ENCODE measurements at regions not wholly inside any gene's neighbourhood (a gene's known extent, or its start where the extent isn't known, plus 50 kb on each side); places are given as distances from the start of the nearest gene placed in this dataset.

DNA sequence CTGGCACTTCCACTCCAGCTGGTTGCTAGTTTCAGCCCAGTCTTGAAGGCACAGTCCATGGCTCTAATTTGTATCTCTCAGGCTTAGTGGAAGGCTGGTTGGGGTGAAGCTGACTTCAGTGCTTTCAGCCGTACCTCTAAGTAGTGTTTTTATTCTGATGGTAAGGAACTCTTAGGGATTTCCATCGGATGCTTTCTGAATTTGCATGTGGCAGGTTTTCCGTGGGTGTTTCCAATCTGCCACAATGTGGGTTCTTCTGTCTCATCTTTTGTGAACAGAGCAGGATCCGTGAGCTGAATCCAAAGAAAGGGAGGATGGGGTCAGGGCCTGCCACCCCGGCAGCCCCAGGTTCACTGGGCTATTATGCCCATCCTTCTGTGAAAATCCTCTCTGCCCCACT, 607.9 kb upstream of the MKI67 start:
- H3K79me2 ChIP-seq (ENCODE audit: low read length): no peaks in the 10 kb centered on the region
- no peak overlapping the region for H3K27ac ChIP-seq (ENCODE audit: low read length)
- H3K9me3 ChIP-seq (ENCODE audit: insufficient read depth, low read length): no peaks in the 10 kb centered on the region
- H3K27me3 ChIP-seq (ENCODE audit: low read depth, low read length): no peaks in the 10 kb centered on the region
- no peak overlapping the region for H3K4me3 ChIP-seq (ENCODE audit: low read length)
- no peaks in the 10 kb centered on the region for H3K36me3 ChIP-seq (replicated peaks; ENCODE audit: low read depth, low read length)
- H4K20me1 ChIP-seq (ENCODE audit: insufficient read depth, low read length): no peaks in the 10 kb centered on the region
- no peaks in the 10 kb centered on the region for H3K4me1 ChIP-seq (ENCODE audit: low read length)
- H2AFZ ChIP-seq (ENCODE audit: low read depth, low read length): no peak overlapping the region
- TF ChIP-seq, protein P1, sequence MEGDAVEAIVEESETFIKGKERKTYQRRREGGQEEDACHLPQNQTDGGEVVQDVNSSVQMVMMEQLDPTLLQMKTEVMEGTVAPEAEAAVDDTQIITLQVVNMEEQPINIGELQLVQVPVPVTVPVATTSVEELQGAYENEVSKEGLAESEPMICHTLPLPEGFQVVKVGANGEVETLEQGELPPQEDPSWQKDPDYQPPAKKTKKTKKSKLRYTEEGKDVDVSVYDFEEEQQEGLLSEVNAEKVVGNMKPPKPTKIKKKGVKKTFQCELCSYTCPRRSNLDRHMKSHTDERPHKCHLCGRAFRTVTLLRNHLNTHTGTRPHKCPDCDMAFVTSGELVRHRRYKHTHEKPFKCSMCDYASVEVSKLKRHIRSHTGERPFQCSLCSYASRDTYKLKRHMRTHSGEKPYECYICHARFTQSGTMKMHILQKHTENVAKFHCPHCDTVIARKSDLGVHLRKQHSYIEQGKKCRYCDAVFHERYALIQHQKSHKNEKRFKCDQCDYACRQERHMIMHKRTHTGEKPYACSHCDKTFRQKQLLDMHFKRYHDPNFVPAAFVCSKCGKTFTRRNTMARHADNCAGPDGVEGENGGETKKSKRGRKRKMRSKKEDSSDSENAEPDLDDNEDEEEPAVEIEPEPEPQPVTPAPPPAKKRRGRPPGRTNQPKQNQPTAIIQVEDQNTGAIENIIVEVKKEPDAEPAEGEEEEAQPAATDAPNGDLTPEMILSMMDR (IDR thresholded peaks at IDR 0.05; ENCODE audit: low read depth, low read length): no peak
- no peak for TF ChIP-seq EZH2phosphoT487 (IDR thresholded peaks at IDR 0.05; ENCODE audit: low read depth)
- no peak overlapping the region for H3K9ac ChIP-seq (ENCODE audit: low read length)
- H3K4me2 ChIP-seq (ENCODE audit: low read length): no peak overlapping the region

DNA sequence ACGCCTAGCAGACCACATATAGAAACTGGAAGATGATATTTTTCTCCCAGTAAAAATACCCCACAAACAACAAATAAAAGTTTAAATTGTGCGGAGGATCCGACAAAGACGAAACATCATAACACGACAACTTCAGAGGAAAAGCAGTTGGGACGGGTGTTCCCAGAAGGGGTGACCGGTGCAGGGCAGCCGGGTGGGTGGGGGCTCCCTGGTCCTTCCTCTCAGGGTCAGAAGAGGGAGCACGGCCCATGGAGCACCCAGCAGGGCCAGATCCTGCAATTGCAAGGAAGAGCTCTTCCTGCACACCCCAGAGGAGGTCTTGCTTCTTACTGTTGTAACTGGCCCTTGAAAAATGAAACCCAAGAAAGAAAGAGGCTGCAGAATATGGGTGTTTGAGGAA, 608.5 kb upstream of the MKI67 start:
- TF ChIP-seq, protein P1 (IDR thresholded peaks at IDR 0.05; ENCODE audit: low read depth, low read length): no peak
- TF ChIP-seq EZH2phosphoT487 (IDR thresholded peaks at IDR 0.05; ENCODE audit: low read depth): no peak
- H4K20me1 ChIP-seq (ENCODE audit: insufficient read depth, low read length): no peaks in the 10 kb centered on the region
- no peak overlapping the region for H3K4me2 ChIP-seq (ENCODE audit: low read length)
- H2AFZ ChIP-seq (ENCODE audit: low read depth, low read length): no peak overlapping the region
- H3K9me3 ChIP-seq (ENCODE audit: insufficient read depth, low read length): no peaks in the 10 kb centered on the region
- H3K27me3 ChIP-seq (ENCODE audit: low read depth, low read length): no peaks in the 10 kb centered on the region
- no peak overlapping the region for H3K9ac ChIP-seq (ENCODE audit: low read length)
- no peaks in the 10 kb centered on the region for H3K36me3 ChIP-seq (replicated peaks; ENCODE audit: low read depth, low read length)
- H3K79me2 ChIP-seq (ENCODE audit: low read length): no peaks in the 10 kb centered on the region
- H3K4me1 ChIP-seq (ENCODE audit: low read length): no peaks in the 10 kb centered on the region
- H3K4me3 ChIP-seq (ENCODE audit: low read length): no peak overlapping the region
- no peak overlapping the region for H3K27ac ChIP-seq (ENCODE audit: low read length)

GRCh38 chr10:128735996-128736395, 609.8 kb upstream of the MKI67 start:
- H3K9ac ChIP-seq (ENCODE audit: low read length): no peak overlapping the region
- H3K9me3 ChIP-seq (ENCODE audit: insufficient read depth, low read length): no peaks in the 10 kb centered on the region
- no peak overlapping the region for H3K27ac ChIP-seq (ENCODE audit: low read length)
- no peak overlapping the region for H2AFZ ChIP-seq (ENCODE audit: low read depth, low read length)
- no peaks in the 10 kb centered on the region for H3K4me1 ChIP-seq (ENCODE audit: low read length)
- no peaks in the 10 kb centered on the region for H3K36me3 ChIP-seq (replicated peaks; ENCODE audit: low read depth, low read length)
- no peaks in the 10 kb centered on the region for H3K27me3 ChIP-seq (ENCODE audit: low read depth, low read length)
- H3K4me3 ChIP-seq (ENCODE audit: low read length): no peak overlapping the region
- TF ChIP-seq, protein P1 (IDR thresholded peaks at IDR 0.05; ENCODE audit: low read depth, low read length): no peak
- TF ChIP-seq EZH2phosphoT487 (IDR thresholded peaks at IDR 0.05; ENCODE audit: low read depth): no peak
- H4K20me1 ChIP-seq (ENCODE audit: insufficient read depth, low read length): no peaks in the 10 kb centered on the region
- no peaks in the 10 kb centered on the region for H3K79me2 ChIP-seq (ENCODE audit: low read length)
- no peak overlapping the region for H3K4me2 ChIP-seq (ENCODE audit: low read length)

- no peaks in the 10 kb centered on the region for H3K27me3 ChIP-seq (ENCODE audit: low read depth, low read length)
- H3K9me3 ChIP-seq (ENCODE audit: insufficient read depth, low read length): no peaks in the 10 kb centered on the region
- no peaks in the 10 kb centered on the region for H3K4me1 ChIP-seq (ENCODE audit: low read length)
- no peak overlapping the region for H3K4me3 ChIP-seq (ENCODE audit: low read length)
- no peak for TF ChIP-seq EZH2phosphoT487 (IDR thresholded peaks at IDR 0.05; ENCODE audit: low read depth)
- TF ChIP-seq, protein P1 (IDR thresholded peaks at IDR 0.05; ENCODE audit: low read depth, low read length): no peak
- no peak overlapping the region for H3K4me2 ChIP-seq (ENCODE audit: low read length)
- H3K36me3 ChIP-seq (replicated peaks; ENCODE audit: low read depth, low read length): no peaks in the 10 kb centered on the region
- H3K79me2 ChIP-seq (ENCODE audit: low read length): no peaks in the 10 kb centered on the region
- H2AFZ ChIP-seq (ENCODE audit: low read depth, low read length): no peak overlapping the region
- no peaks in the 10 kb centered on the region for H4K20me1 ChIP-seq (ENCODE audit: insufficient read depth, low read length)
- no peak overlapping the region for H3K27ac ChIP-seq (ENCODE audit: low read length)
- no peak overlapping the region for H3K9ac ChIP-seq (ENCODE audit: low read length)
Observed at GRCh38 chr10:128738386-128738915, 612.2 kb upstream of the MKI67 start.

Measured in OCI-LY3 (cell line).